Neural cell (in vitro differentiated cells): ENCODE measurements at regions not wholly inside any gene's neighbourhood (a gene's known extent, or its start where the extent isn't known, plus 50 kb on each side); places are given as distances from the start of the nearest gene placed in this dataset.

Source experiments
- H2AFZ ChIP-seq: fragments of 200-600, 300-800 bp; sonication (generic), shearing (Covaris generic); 2 replicates; pipeline ENCODE4 v1.6.0; 2014; ENCODE audit warnings: low read depth, mild to moderate bottlenecking, antibody characterized with exemption, low read length, moderate library complexity
- H3F3A ChIP-seq: fragments of 200-600 bp; shearing (Covaris generic); 2 replicates; pipeline ENCODE4 v1.6.1; 2016; ENCODE audit warnings: mild to moderate bottlenecking, moderate library complexity, mixed read lengths, antibody characterized with exemption, low read length; ENCODE audit not compliant: insufficient read depth, poor library complexity, severe bottlenecking
- H3K27ac ChIP-seq: fragments of 200-600, 300-800 bp; sonication (generic), shearing (Covaris generic); 2 replicates; pipeline ENCODE4 v1.5.1; 2014; ENCODE audit warnings: mild to moderate bottlenecking, low read length, moderate library complexity
- H3K27me3 ChIP-seq: fragments of 300-800, 200-600 bp; sonication (generic), shearing (Covaris generic); 2 replicates; pipeline ENCODE4 v1.6.0; 2014; ENCODE audit warnings: mild to moderate bottlenecking, low read depth, low read length, moderate library complexity; ENCODE audit not compliant: insufficient read depth
- H3K36me3 ChIP-seq: fragments of 300-800, 200-600 bp; sonication (generic), shearing (Covaris generic); 2 replicates; pipeline ENCODE4 v1.5.1; 2014; ENCODE audit warnings: mild to moderate bottlenecking, antibody characterized with exemption, low read length, moderate library complexity; ENCODE audit not compliant: insufficient read depth
- H3K4me2 ChIP-seq: fragments of 300-800, 200-600 bp; sonication (generic), shearing (Covaris generic); 2 replicates; pipeline ENCODE4 v1.6.0; 2014; ENCODE audit warnings: mild to moderate bottlenecking, low read length
- H3K4me3 ChIP-seq: fragments of 300-800, 200-600 bp; sonication (generic), shearing (Covaris generic); 2 replicates; pipeline ENCODE4 v1.5.1; 2014; ENCODE audit warnings: mild to moderate bottlenecking, low read length, moderate library complexity
- H3K79me2 ChIP-seq: fragments of 200-600 bp; shearing (Covaris generic); replicated peaks from 2 replicates; pipeline ENCODE4 v1.6.0; 2014; ENCODE audit warnings: mild to moderate bottlenecking, low read length, moderate library complexity; ENCODE audit not compliant: insufficient read depth
- H3K9ac ChIP-seq: fragments of 300-800, 200-600 bp; sonication (generic), shearing (Covaris generic); 2 replicates; pipeline ENCODE4 v1.6.1; 2016; ENCODE audit warnings: mild to moderate bottlenecking, low read length, mixed read lengths
- H3K9me2 ChIP-seq: fragments of 200-600 bp; shearing (Covaris generic); 2 replicates; pipeline ENCODE4 v1.6.1; 2016; ENCODE audit warnings: mild to moderate bottlenecking, low read length, mixed read lengths; ENCODE audit not compliant: insufficient read depth
- H3K9me3 ChIP-seq: fragments of 200-600, 300-800 bp; sonication (generic), shearing (Covaris generic); 2 replicates; pipeline ENCODE4 v1.6.1; 2016; ENCODE audit warnings: mild to moderate bottlenecking, mixed run types, low read length, moderate library complexity, mixed read lengths
- H4K20me1 ChIP-seq: fragments of 200-600 bp; shearing (Covaris generic); 2 replicates; pipeline ENCODE4 v1.6.1; 2016; ENCODE audit warnings: mild to moderate bottlenecking, mixed run types; ENCODE audit not compliant: insufficient read depth
- CTCF ChIP-seq: fragments of 450-650 bp; IDR thresholded peaks from 2 replicates; pipeline ENCODE4 v1.5.1; 2014; ENCODE audit warnings: antibody characterized with exemption, mild to moderate bottlenecking, moderate library complexity; ENCODE audit not compliant: poor library complexity, severe bottlenecking
- EP300 ChIP-seq: fragments of 450-650 bp; conservative IDR thresholded peaks from 2 replicates; pipeline ENCODE4 v1.6.1; 2014; ENCODE audit warnings: antibody characterized with exemption, mild to moderate bottlenecking, moderate library complexity; ENCODE audit not compliant: poor library complexity, severe bottlenecking
- EZH2 ChIP-seq: fragments of 200-600, 300-800 bp; shearing (Covaris generic), sonication (generic); IDR thresholded peaks from 2 replicates; pipeline ENCODE4 v1.6.1; 2014; ENCODE audit warnings: antibody characterized with exemption, low read length, borderline replicate concordance, mild to moderate bottlenecking; ENCODE audit not compliant: insufficient read depth, poor library complexity, severe bottlenecking
- MXI1 ChIP-seq: fragments of 450-650 bp; conservative IDR thresholded peaks from 2 replicates; pipeline ENCODE4 v1.6.1; 2014; ENCODE audit warnings: antibody characterized with exemption, mild to moderate bottlenecking; ENCODE audit not compliant: poor library complexity, severe bottlenecking
- POLR2AphosphoS5 ChIP-seq: IDR thresholded peaks from 2 replicates; pipeline ENCODE4 v1.6.1; 2012
- RAD21 ChIP-seq: fragments of 450-650 bp; conservative IDR thresholded peaks from 2 replicates; pipeline ENCODE4 v1.6.1; 2014; ENCODE audit warnings: antibody characterized with exemption, mild to moderate bottlenecking, moderate library complexity
- REST ChIP-seq: IDR thresholded peaks from 2 replicates; pipeline ENCODE4 v1.6.1; 2012; ENCODE audit warnings: borderline replicate concordance
- SMC3 ChIP-seq: fragments of 450-650 bp; conservative IDR thresholded peaks from 2 replicates; pipeline ENCODE4 v1.6.1; 2014; ENCODE audit warnings: antibody characterized with exemption, mild to moderate bottlenecking, moderate library complexity; ENCODE audit not compliant: poor library complexity
- TAF1 ChIP-seq: IDR thresholded peaks from 2 replicates; pipeline ENCODE4 v1.6.1; 2012; ENCODE audit warnings: low read depth

GRCh38 chr4:125529071-125529470 is 214.3 kb downstream of the FAT4 start:
- H3K9me3 ChIP-seq, result no peaks in the 10 kb centered on the region
- no peak overlapping the region for H3K9ac ChIP-seq
- H2AFZ ChIP-seq, result no peak overlapping the region
- TF ChIP-seq POLR2AphosphoS5, result no peak
- TF ChIP-seq REST, result no peak
- no peak for TF ChIP-seq TAF1
- TF ChIP-seq EP300, result no peak
- TF ChIP-seq RAD21, result no peak
- no peak for TF ChIP-seq EZH2
- TF ChIP-seq CTCF, result no peak
- no peak for TF ChIP-seq SMC3
- TF ChIP-seq MXI1, result no peak
- H3K4me3 ChIP-seq, result no peak overlapping the region
- no peaks in the 10 kb centered on the region for H3K79me2 ChIP-seq
- no peaks in the 10 kb centered on the region for H3K9me2 ChIP-seq
- H3K27ac ChIP-seq, result no peak overlapping the region
- no peaks in the 10 kb centered on the region for H3K27me3 ChIP-seq
- H3K36me3 ChIP-seq, result no peaks in the 10 kb centered on the region
- no peak overlapping the region for H3K4me2 ChIP-seq
- H4K20me1 ChIP-seq, result no peaks in the 10 kb centered on the region
- H3F3A ChIP-seq, result no peaks in the 10 kb centered on the region

GRCh38 chr4:125538670-125539069 is 223.9 kb downstream of the FAT4 start:
- H3F3A ChIP-seq, result no peaks in the 10 kb centered on the region
- no peak overlapping the region for H3K4me3 ChIP-seq
- no peak overlapping the region for H3K27ac ChIP-seq
- TF ChIP-seq SMC3 (no peak), EZH2 (no peak), CTCF (no peak), POLR2AphosphoS5 (no peak), TAF1 (no peak), EP300 (no peak), REST (no peak), MXI1 (no peak), RAD21 (no peak)
- no peak overlapping the region for H2AFZ ChIP-seq
- H3K36me3 ChIP-seq, result no peaks in the 10 kb centered on the region
- H3K9me2 ChIP-seq, result no peaks in the 10 kb centered on the region
- H4K20me1 ChIP-seq, result no peaks in the 10 kb centered on the region
- H3K27me3 ChIP-seq, result no peaks in the 10 kb centered on the region
- peaks cover 4% of the 10 kb centered on the region for H3K9me3 ChIP-seq
- H3K4me2 ChIP-seq, result no peak overlapping the region
- H3K79me2 ChIP-seq, result no peaks in the 10 kb centered on the region
- no peak overlapping the region for H3K9ac ChIP-seq
